ENCODE measurements at regions not wholly inside any gene's neighbourhood (a gene's known extent, or its start where the extent isn't known, plus 50 kb on each side); places are given as distances from the start of the nearest gene placed in this dataset.

GRCh38 chr10:130559547-130559880 is 423.3 kb downstream of the GLRX3 start:
- DNase-seq (ENCODE audit: low read depth) = no peak

GRCh38 chr10:130560116-130560515 is 423.9 kb downstream of the GLRX3 start:
- no peak for DNase-seq (ENCODE audit: low read depth)

GRCh38 chr10:130560573-130560972 is 424.4 kb downstream of the GLRX3 start:
- no peak for DNase-seq (ENCODE audit: low read depth)

- no peak for DNase-seq (ENCODE audit: low read depth)
These were observed 425.5 kb downstream of the GLRX3 start for GRCh38 chr10:130561681-130562080.

- no peak for DNase-seq (ENCODE audit: low read depth)
These were observed 430.8 kb downstream of the GLRX3 start for GRCh38 chr10:130567011-130567410.

- DNase-seq (ENCODE audit: low read depth) = no peak
These were observed 431.2 kb downstream of the GLRX3 start for GRCh38 chr10:130567436-130567835.

GRCh38 chr10:130568246-130568645 is 432.1 kb downstream of the GLRX3 start:
- DNase-seq (ENCODE audit: low read depth) = no peak

- no peak for DNase-seq (ENCODE audit: low read depth)
These were observed 433.9 kb downstream of the GLRX3 start for GRCh38 chr10:130570074-130570473.

- no peak for DNase-seq (ENCODE audit: low read depth)
These were observed 435.5 kb downstream of the GLRX3 start for GRCh38 chr10:130571674-130572073.

- DNase-seq (ENCODE audit: low read depth) = no peak
These were observed 437.3 kb downstream of the GLRX3 start for GRCh38 chr10:130573446-130573845.

GRCh38 chr10:130575756-130576285 is 439.6 kb downstream of the GLRX3 start:
- no peak for DNase-seq (ENCODE audit: low read depth)

- no peak for DNase-seq (ENCODE audit: low read depth)
These were observed 440.2 kb downstream of the GLRX3 start for GRCh38 chr10:130576427-130576826.

GRCh38 chr10:130577039-130577438 is 440.8 kb downstream of the GLRX3 start:
- no peak for DNase-seq (ENCODE audit: low read depth)

GRCh38 chr10:130578532-130579289 is 442.5 kb downstream of the GLRX3 start:
- no peak for DNase-seq (ENCODE audit: low read depth)

- no peak for DNase-seq (ENCODE audit: low read depth)
These were observed 443.7 kb downstream of the GLRX3 start for GRCh38 chr10:130579913-130580312.

GRCh38 chr10:130580975-130581374 is 444.8 kb downstream of the GLRX3 start:
- DNase-seq (ENCODE audit: low read depth) = no peak

- no peak for DNase-seq (ENCODE audit: low read depth)
These were observed 451.5 kb downstream of the GLRX3 start for GRCh38 chr10:130587718-130588117.

GRCh38 chr10:130606001-130606405 is 469.8 kb downstream of the GLRX3 start:
- DNase-seq (ENCODE audit: low read depth) = no peak

- no peak for DNase-seq (ENCODE audit: low read depth)
These were observed 471.2 kb downstream of the GLRX3 start for GRCh38 chr10:130607366-130607765.

- no peak for DNase-seq (ENCODE audit: low read depth)
These were observed 475.0 kb downstream of the GLRX3 start for GRCh38 chr10:130611239-130611638.

GRCh38 chr10:130615457-130615856 is 479.3 kb downstream of the GLRX3 start:
- DNase-seq (ENCODE audit: low read depth) = no peak

- DNase-seq (ENCODE audit: low read depth) = no peak
These were observed 481.8 kb downstream of the GLRX3 start for GRCh38 chr10:130617985-130618384.

GRCh38 chr10:130618647-130619046 is 482.5 kb downstream of the GLRX3 start:
- DNase-seq (ENCODE audit: low read depth) = no peak

- DNase-seq (ENCODE audit: low read depth) = no peak
These were observed 485.1 kb downstream of the GLRX3 start for GRCh38 chr10:130621231-130621775.
